Skin epidermis (tissue), 12 donors: ENCODE measurements at regions not wholly inside any gene's neighbourhood (a gene's known extent, or its start where the extent isn't known, plus 50 kb on each side); places are given as distances from the start of the nearest gene placed in this dataset.

Experiments
- H3K27ac ChIP-seq, 21 experiments: fragments of 200-600 bp; sonication (generic) in 11 of 21; one replicate each; pipeline ENCODE4 v1.5.0; 2020; ENCODE audit warnings: mild to moderate bottlenecking in 3 of 21, inconsistent platforms in 2 of 21, moderate library complexity in 2 of 21
- H3K4me3 ChIP-seq, 7 experiments: fragments of 200-600 bp; sonication (generic) in 2 of 7; one replicate each; pipeline ENCODE4 v1.5.0; 2020; ENCODE audit warnings: inconsistent platforms in 2 of 7, mild to moderate bottlenecking in 2 of 7, moderate library complexity in 1 of 7

- Histone ChIP-seq H3K4me3 (no peak overlapping the region), H3K27ac (no peak overlapping the region)
Measured at GRCh38 chr5:87997662-87998061, 271.0 kb downstream of the TMEM161B start.

- Histone ChIP-seq H3K27ac (no peak overlapping the region), H3K4me3 (no peak overlapping the region)
Measured at GRCh38 chr5:87966213-87966612, 302.4 kb downstream of the TMEM161B start.

DNA sequence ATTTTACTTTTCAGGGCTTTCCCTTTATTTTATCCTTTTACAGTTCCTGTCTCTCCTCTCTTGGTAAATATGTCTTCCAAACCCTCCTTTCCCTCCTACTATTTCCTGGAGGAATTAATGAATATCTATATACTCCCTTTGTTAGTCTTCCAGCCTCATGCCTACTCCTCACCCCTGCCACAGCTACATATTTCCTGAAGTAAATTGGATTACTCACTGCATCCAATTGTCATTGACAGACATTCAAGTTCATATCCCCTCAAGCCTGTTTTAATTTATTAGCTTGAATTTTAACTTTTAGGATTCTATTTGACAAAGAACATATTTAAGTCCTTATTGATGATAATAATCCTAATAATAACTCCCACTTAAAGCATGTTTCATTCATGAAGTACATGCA, 314.5 kb downstream of the TMEM161B start:
- Histone ChIP-seq H3K4me3 (no peak overlapping the region), H3K27ac (no peak overlapping the region)

- H3K4me3 ChIP-seq, result no peak overlapping the region
- H3K27ac ChIP-seq, result no peak overlapping the region
Measured at GRCh38 chr5:87951661-87952060, 317.0 kb downstream of the TMEM161B start.

DNA sequence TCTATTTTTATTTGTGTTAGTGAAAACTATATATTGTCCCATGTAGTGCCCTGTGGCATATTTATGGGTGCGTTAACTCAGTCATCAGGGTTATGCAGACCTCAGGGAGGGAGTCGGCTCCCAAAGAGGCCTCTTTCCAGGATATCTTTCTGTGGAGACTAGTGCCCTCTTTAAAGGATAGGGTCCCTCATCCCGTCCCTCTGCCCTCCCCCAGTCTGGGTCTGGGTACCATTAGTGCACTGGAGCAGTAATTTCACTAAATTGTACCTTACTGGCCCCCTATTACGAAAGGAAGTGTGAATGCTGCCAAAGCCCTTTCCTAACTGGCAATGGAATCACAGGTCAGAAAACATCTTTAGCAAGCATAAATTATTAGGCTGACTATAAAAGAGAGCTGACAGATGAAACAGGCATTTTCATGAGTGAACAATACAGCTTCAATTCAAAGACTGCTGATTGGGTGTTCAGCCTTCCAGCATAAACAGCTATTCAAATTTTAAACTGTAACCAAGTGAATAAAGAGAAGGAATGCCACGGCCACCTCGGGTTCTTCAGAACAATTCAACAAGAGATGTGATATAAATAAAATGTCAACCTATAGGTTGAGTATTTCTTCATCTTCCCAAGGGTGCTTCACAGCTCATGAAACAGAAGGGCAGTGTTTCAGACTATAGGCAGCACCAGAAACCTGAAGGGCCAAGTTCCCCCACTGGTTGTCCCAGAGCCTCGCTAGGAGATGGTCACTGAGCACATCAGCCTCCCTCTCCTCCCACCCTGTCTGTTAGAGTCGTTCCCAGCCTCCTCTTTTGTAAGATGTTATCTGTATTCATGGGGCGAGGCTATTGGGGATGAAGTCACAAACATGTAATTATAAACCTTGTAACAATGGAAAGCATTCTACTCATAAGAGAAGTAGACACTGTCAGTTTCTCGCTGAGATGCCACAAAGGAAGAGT, 318.7 kb downstream of the TMEM161B start:
- no peak overlapping the region for H3K4me3 ChIP-seq
- no peak overlapping the region for H3K27ac ChIP-seq

- no peak overlapping the region for H3K27ac ChIP-seq
- H3K4me3 ChIP-seq, result no peak overlapping the region
Measured at GRCh38 chr5:87948486-87948885, 320.2 kb downstream of the TMEM161B start.

DNA sequence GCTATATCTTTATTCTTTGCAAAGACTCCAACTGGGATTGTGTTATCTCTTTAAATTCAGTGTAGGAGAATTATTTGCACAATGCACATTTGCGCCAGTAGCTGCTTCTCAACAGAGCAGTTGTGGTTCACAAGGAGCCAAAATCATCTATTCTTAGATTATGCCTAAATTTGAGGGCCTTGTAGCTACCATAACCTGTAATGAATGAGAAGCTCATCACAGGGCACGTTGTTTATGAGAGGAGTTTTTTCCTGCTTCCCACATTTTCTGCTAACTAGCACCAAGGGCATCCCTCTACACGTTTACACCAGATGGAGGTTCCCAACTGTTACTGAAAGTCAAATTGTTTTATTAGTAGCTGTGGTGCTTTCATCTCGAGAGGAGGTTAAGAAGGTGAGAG, 322.4 kb downstream of the TMEM161B start:
- Histone ChIP-seq H3K4me3 (no peak overlapping the region), H3K27ac (no peak overlapping the region)

DNA sequence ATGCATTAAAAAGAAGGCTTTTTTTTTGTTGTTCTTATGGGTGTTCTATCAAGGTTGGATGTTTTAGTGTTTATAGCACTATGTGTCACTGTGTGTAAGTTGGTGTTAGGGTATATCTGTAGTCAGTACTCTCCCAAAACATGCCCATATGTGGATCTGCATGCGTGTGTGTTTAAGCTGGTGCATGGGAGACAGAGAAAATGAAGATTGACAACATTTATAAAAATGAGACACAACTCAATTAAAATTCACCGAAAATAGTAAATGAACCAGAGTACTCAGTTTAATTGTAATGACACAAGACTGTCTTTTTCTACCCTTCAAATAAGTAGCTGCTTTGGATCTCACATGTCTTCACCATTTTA, 323.4 kb downstream of the TMEM161B start:
- H3K4me3 ChIP-seq, result no peak overlapping the region
- H3K27ac ChIP-seq, result no peak overlapping the region

- H3K27ac ChIP-seq, result no peak overlapping the region
- H3K4me3 ChIP-seq, result no peak overlapping the region
Measured at GRCh38 chr5:87944553-87945285, 323.9 kb downstream of the TMEM161B start.

GRCh38 chr5:87940775-87941174, 327.9 kb downstream of the TMEM161B start:
- Histone ChIP-seq H3K4me3 (no peak overlapping the region), H3K27ac (no peak overlapping the region)

GRCh38 chr5:87936667-87937066, 332.0 kb downstream of the TMEM161B start:
- no peak overlapping the region for H3K27ac ChIP-seq
- H3K4me3 ChIP-seq, result no peak overlapping the region

GRCh38 chr5:87924436-87924835, 344.2 kb downstream of the TMEM161B start:
- Histone ChIP-seq H3K4me3 (no peak overlapping the region), H3K27ac (no peak overlapping the region)

- H3K4me3 ChIP-seq, result no peak overlapping the region
Measured at GRCh38 chr5:87916320-87916719, 352.3 kb downstream of the TMEM161B start.

GRCh38 chr5:87912419-87912818, 356.2 kb downstream of the TMEM161B start:
- H3K27ac ChIP-seq, result no peak overlapping the region

More at GRCh38 chr5:87916320-87916719, 352.3 kb downstream of the TMEM161B start:
- no peak overlapping the region for H3K27ac ChIP-seq

DNA sequence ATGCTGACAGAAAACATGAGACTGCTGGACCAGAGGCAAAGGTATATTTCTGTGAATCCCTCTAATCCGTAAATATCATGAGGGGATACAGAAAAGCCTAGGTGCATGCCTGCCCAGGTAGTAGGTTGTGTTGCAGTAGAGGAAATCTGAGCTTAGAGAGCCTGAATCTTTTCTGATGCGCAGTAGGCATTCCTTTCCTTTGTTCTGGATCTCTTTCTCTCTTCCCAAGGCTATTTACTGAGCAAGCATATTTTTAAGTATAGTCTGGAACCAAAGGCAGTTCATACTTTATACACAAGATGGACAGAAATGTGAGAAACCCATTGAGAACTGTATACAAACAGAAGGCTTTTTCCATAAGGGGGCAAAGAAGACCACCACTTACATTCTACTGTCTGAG, 359.3 kb downstream of the TMEM161B start:
- Histone ChIP-seq H3K27ac (no peak overlapping the region), H3K4me3 (no peak overlapping the region)

More at GRCh38 chr5:87912419-87912818, 356.2 kb downstream of the TMEM161B start:
- H3K4me3 ChIP-seq, result no peak overlapping the region

DNA sequence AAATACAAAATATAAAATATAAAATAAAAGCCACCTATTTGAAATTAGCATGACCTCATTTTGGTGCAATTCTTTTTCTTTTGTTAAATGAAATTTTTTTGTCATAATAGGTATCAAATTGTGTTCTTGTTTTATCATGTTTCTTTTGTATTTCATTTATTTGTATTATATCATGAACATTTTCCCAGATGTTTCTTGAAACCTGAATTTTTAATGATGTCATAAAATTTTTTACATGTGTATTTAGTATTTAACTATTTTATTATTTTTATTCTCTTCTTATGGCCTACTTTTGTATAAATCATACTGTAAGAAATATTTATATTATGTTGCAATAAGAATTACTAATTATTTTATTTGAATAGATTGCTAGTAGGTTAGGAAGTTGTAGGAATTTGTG, 361.7 kb downstream of the TMEM161B start:
- H3K27ac ChIP-seq, result no peak overlapping the region
- no peak overlapping the region for H3K4me3 ChIP-seq

DNA sequence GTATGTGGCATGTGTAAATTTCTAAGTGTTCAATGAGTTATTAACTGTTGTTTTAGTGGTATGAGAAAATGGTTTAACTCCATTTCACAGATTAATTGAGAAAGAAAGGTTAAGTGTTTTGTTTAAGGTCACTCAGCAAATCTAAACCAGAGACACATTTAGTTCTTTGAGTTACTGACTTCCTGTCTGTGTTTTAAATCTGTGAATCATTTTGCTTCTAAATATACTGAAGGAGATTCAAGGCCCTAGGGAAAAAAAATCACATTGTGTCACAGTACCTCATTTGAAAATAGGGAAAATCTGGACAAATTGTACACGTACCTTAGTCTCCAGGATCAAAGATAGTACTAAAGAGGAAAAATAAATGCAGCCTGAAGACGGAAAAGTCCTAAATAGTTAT, 368.2 kb downstream of the TMEM161B start:
- H3K4me3 ChIP-seq, result no peak overlapping the region
- peak overlapping the region in 2 of 21 experiments; percentile 15 to 30 for H3K27ac ChIP-seq

DNA sequence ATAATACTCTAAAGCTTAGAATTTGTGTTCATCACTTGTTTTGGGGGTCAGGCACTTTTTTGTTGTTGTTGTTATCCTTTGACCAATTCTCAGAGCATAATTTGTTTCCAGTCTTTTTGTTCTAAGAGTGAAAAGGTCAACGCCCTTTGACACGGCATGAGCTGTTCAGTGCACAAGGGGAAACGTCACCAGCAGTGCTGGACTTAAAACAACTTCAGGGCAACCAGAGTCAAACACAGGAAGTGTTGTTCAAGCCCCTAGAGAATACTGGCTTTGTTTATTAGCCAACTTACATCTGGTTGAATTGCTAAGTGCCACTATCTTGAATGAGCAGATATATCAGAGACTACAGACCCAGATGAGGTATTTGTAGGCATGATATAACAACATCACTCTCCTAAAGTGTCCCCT, 368.9 kb downstream of the TMEM161B start:
- Histone ChIP-seq H3K27ac (peak overlapping the region in 3 of 21 experiments; percentile 1 to 30 (median 15)), H3K4me3 (no peak overlapping the region)

- H3K4me3 ChIP-seq, result no peak overlapping the region
- H3K27ac ChIP-seq, result peak overlapping the region in 2 of 21 experiments; percentile 1 to 15
Measured at GRCh38 chr5:87899208-87899661, 369.4 kb downstream of the TMEM161B start.

GRCh38 chr5:87898574-87898973, 370.1 kb downstream of the TMEM161B start:
- Histone ChIP-seq H3K27ac (no peak overlapping the region), H3K4me3 (no peak overlapping the region)

DNA sequence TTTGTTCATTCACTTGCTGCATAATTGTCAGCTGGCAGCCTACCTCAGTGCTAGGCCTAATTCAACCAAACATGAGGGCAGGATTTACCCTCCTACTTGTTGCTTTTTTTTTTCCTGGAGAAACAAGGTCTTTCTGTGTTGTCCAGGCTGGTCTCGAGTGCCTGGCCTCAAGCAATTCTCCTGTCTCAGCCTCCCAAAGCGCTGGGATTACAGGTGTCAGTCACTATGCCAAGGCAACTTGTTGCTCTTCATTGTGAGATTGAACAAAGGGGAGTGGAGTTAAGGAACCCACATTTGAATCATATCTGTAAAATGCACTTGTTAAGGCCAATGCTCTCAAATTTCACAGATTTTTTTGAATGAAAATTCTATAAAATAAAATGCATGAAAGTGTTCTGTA, 380.5 kb downstream of the TMEM161B start:
- Histone ChIP-seq H3K27ac (no peak overlapping the region), H3K4me3 (no peak overlapping the region)
